Left ventricle myocardium inferior (tissue), 1 donor: ENCODE measurements at regions not wholly inside any gene's neighbourhood (a gene's known extent, or its start where the extent isn't known, plus 50 kb on each side); places are given as distances from the start of the nearest gene placed in this dataset.
"Not testable (repeated sequence)": the region's sequence is repeated elsewhere in the genome, so short reads cannot be mapped to it uniquely, and the experiment has no call there.

ENCODE experiments used
- DNase-seq: peaks from one replicate; pipeline ENCODE4 v3.0.0-alpha.2; 2020
- H3K27ac ChIP-seq: fragments of 200-600 bp; replicated peaks from 2 replicates; pipeline ENCODE4 v1.8.0; 2021
- H3K27me3 ChIP-seq: fragments of 200-600 bp; 2 replicates; pipeline ENCODE4 v1.8.0; 2021; ENCODE audit warnings: low read depth
- H3K36me3 ChIP-seq: fragments of 200-600 bp; 2 replicates; pipeline ENCODE4 v1.8.0; 2021
- H3K4me1 ChIP-seq: fragments of 200-600 bp; 2 replicates; pipeline ENCODE4 v1.8.0; 2021
- H3K4me3 ChIP-seq: fragments of 200-600 bp; 2 replicates; pipeline ENCODE4 v1.8.0; 2021; ENCODE audit warnings: mild to moderate bottlenecking, moderate library complexity
- H3K9me3 ChIP-seq: fragments of 200-600 bp; replicated peaks from 2 replicates; pipeline ENCODE4 v1.8.0; 2021
- intact Hi-C: fragments of 100-400 bp; cut with micrococcal nuclease; formaldehyde crosslinking; loops from one replicate; pipeline ENCODE4 v1.11.0; 2022
- TF ChIP-seq, protein P1 (sequence below): fragments of 200-600 bp; IDR thresholded peaks from 2 replicates; pipeline ENCODE4 v1.8.0; 2021; ENCODE audit warnings: antibody characterized with exemption, mild to moderate bottlenecking, borderline replicate concordance
- donor health status: DM: no; HTN: yes; CAD: no; lungs with severe emphysema.

DNA sequence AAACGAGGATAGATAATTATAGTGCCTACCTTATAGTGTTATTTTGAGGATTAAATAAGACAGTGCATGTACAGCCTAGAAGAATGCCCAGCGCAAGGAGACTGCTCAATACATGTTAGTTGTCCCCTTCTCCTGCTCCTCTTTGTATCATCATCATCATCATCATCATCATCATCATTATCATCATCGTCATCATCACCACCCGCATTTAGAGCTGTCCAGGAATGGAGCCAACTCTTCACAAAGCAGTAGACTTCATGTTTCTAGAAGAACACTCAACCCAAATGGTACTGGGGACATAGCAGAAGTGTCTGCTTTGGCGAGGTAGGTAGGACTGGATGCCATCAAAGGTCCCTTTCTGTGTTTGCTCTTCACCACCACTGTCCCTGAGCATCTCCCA, 116.0 kb downstream of the TRIM43 start:
- H3K4me1 ChIP-seq: no peaks in the 10 kb centered on the region
- H3K27me3 ChIP-seq: no peaks in the 10 kb centered on the region
- no peaks in the 10 kb centered on the region for H3K9me3 ChIP-seq
- no peak for DNase-seq
- no peak overlapping the region for H3K4me3 ChIP-seq
- no peak overlapping the region for H3K27ac ChIP-seq
- TF ChIP-seq, protein P1, sequence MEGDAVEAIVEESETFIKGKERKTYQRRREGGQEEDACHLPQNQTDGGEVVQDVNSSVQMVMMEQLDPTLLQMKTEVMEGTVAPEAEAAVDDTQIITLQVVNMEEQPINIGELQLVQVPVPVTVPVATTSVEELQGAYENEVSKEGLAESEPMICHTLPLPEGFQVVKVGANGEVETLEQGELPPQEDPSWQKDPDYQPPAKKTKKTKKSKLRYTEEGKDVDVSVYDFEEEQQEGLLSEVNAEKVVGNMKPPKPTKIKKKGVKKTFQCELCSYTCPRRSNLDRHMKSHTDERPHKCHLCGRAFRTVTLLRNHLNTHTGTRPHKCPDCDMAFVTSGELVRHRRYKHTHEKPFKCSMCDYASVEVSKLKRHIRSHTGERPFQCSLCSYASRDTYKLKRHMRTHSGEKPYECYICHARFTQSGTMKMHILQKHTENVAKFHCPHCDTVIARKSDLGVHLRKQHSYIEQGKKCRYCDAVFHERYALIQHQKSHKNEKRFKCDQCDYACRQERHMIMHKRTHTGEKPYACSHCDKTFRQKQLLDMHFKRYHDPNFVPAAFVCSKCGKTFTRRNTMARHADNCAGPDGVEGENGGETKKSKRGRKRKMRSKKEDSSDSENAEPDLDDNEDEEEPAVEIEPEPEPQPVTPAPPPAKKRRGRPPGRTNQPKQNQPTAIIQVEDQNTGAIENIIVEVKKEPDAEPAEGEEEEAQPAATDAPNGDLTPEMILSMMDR: no peak
- H3K36me3 ChIP-seq: no peaks in the 10 kb centered on the region
- intact Hi-C loops: no loop called here

- Histone ChIP-seq H3K27ac (no peak overlapping the region), H3K4me1 (no peaks in the 10 kb centered on the region), H3K9me3 (no peaks in the 10 kb centered on the region), H3K27me3 (no peaks in the 10 kb centered on the region), H3K36me3 (no peaks in the 10 kb centered on the region), H3K4me3 (no peak overlapping the region)
- intact Hi-C loops: no loop called here
- no peak for DNase-seq
- TF ChIP-seq, protein P1: no peak
Measured at GRCh38 chr2:95709831-95710230, 118.0 kb downstream of the TRIM43 start.

DNA sequence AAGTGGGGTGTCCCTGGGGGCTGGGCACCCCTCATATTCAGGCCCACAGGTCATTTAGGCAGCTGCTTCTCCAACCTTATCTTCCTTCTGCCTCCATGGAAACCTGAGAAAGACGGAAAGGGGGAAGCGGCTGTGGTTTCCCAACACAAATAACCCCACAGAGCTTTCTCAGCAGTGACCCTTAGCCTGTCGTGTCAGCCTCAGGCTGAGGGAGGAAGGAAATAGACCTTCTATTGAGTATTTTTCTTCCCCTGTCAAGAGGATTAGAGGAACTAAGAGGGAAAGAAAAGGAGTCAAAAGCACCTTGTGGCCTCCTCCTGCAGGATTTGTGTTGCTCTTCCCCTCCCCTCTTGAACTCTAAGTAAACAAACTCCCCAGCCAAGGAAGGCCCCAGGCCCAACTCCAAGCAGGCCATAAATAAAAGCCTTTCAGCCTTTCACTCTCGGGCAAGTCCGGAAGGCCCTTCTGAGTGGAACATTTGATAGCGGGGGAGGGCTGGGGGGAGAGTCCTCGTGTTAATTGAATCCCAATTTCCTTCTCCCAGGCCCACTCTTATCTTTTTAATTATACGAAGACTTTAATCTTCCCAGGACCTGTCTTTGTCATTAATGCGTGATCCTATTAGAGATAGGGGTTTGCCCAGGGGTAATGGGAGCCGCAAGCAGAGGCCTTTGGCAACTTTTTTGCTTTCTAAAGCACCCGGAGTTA, 121.8 kb downstream of the TRIM43 start:
- DNase-seq, H3K4me3 ChIP-seq, H3K36me3 ChIP-seq, H3K27ac ChIP-seq, H3K27me3 ChIP-seq, H3K9me3 ChIP-seq, H3K4me1 ChIP-seq, intact Hi-C loops: not testable (repeated sequence)

GRCh38 chr2:95714398-95714797, 122.6 kb downstream of the TRIM43 start:
- DNase-seq, H3K9me3 ChIP-seq, intact Hi-C loops, H3K4me1 ChIP-seq, H3K27me3 ChIP-seq, H3K36me3 ChIP-seq, H3K27ac ChIP-seq, H3K4me3 ChIP-seq: not testable (repeated sequence)

- intact Hi-C loops: no loop called here
- Histone ChIP-seq H3K9me3 (no peaks in the 10 kb centered on the region), H3K4me1 (no peaks in the 10 kb centered on the region), H3K36me3 (no peaks in the 10 kb centered on the region), H3K27ac (no peak overlapping the region), H3K27me3 (no peaks in the 10 kb centered on the region), H3K4me3 (no peak overlapping the region)
- no peak for DNase-seq
- TF ChIP-seq, protein P1: no peak
Measured at GRCh38 chr2:95719473-95720060, 127.8 kb downstream of the TRIM43 start.

DNA sequence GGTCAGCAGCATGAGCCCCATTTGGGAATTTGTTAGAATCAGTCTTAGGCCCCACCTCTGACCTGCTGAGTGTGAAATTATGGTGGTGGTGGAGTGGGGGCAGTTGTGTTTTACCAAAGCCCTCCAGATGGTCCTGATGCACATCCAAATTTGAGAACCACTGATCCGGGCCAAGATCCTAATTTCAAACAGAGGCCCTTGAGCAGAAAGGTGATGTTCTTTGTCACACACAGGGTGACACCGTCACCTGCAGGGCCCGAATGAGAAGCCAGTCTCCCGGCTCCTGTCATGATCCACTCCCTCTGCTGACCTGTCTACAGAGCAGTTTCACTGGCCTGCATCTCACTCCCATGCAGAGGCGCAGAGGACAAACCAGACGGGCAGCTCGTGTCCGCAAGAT, 129.9 kb downstream of the TRIM43 start:
- Histone ChIP-seq H3K4me3 (no peak overlapping the region), H3K9me3 (no peaks in the 10 kb centered on the region), H3K4me1 (no peaks in the 10 kb centered on the region), H3K27ac (no peak overlapping the region), H3K27me3 (no peaks in the 10 kb centered on the region), H3K36me3 (no peaks in the 10 kb centered on the region)
- TF ChIP-seq, protein P1: no peak
- intact Hi-C loops: no loop called here
- DNase-seq: no peak
